BJ (cell line): ENCODE measurements at regions not wholly inside any gene's neighbourhood (a gene's known extent, or its start where the extent isn't known, plus 50 kb on each side); places are given as distances from the start of the nearest gene placed in this dataset.

ENCODE experiments used
- CTCF ChIA-PET: fragments of 350-600 bp; formaldehyde crosslinking; extraction: SDS; loops from one replicate; lab custom pipeline; 2021; ENCODE audit warnings: antibody characterized with exemption, inconsistent platforms; lab: Yijun Ruan, JAX
- POLR2A ChIA-PET: fragments of 300-600 bp; sonication (Branson Sonifier 250); formaldehyde crosslinking; extraction: SDS; loops from one replicate; lab custom pipeline; 2021; ENCODE audit warnings: antibody characterized with exemption; lab: Charles Lee
- DNase-seq: peaks from one replicate; pipeline ENCODE4 v3.0.0-alpha.2; 2011; ENCODE audit warnings: low read depth
- H3K27me3 ChIP-seq: 2 replicates; pipeline ENCODE4 v1.6.0; 2011; ENCODE audit warnings: low read length; ENCODE audit not compliant: control insufficient read depth, insufficient read depth
- H3K36me3 ChIP-seq: 2 replicates; pipeline ENCODE4 v1.5.1; 2011; ENCODE audit warnings: low read length; ENCODE audit not compliant: control insufficient read depth, insufficient read depth
- H3K4me3 ChIP-seq: 2 replicates; pipeline ENCODE4 v1.5.1; 2011; ENCODE audit warnings: low read depth, mild to moderate bottlenecking, control low read depth, low read length
- TF ChIP-seq, protein P1 (sequence below): IDR thresholded peaks from 2 replicates; pipeline ENCODE4 v1.5.1; 2011; ENCODE audit warnings: low read depth, mild to moderate bottlenecking, control low read depth, inconsistent platforms, low read length, moderate library complexity; ENCODE audit not compliant: insufficient read depth

DNA sequence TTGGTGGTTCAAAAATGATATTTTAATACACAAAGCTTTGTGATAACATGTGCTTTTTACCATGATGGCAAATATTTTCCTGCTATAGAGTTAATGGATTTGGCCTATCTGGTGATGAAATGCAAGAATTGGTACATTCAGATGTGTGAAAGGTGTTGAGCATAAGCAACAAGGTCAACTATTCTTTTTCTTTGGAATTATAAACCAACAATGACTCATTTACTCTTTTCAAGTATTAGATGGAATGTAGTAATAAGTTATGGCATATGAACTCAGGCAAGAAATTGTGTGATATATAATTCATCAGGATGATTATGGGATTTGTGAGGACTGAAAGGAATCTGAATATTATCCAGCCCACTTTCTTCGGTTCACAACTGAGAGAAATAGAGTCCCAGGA lies 471.4 kb downstream of the ETNK1 start:
- DNase-seq: no peak
- Histone ChIP-seq H3K36me3 (no peaks in the 10 kb centered on the region), H3K27me3 (no peaks in the 10 kb centered on the region), H3K4me3 (no peak overlapping the region)
- CTCF ChIA-PET: no interaction called here
- POLR2A ChIA-PET: no interaction called here
- TF ChIP-seq, protein P1, sequence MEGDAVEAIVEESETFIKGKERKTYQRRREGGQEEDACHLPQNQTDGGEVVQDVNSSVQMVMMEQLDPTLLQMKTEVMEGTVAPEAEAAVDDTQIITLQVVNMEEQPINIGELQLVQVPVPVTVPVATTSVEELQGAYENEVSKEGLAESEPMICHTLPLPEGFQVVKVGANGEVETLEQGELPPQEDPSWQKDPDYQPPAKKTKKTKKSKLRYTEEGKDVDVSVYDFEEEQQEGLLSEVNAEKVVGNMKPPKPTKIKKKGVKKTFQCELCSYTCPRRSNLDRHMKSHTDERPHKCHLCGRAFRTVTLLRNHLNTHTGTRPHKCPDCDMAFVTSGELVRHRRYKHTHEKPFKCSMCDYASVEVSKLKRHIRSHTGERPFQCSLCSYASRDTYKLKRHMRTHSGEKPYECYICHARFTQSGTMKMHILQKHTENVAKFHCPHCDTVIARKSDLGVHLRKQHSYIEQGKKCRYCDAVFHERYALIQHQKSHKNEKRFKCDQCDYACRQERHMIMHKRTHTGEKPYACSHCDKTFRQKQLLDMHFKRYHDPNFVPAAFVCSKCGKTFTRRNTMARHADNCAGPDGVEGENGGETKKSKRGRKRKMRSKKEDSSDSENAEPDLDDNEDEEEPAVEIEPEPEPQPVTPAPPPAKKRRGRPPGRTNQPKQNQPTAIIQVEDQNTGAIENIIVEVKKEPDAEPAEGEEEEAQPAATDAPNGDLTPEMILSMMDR: no peak

DNA sequence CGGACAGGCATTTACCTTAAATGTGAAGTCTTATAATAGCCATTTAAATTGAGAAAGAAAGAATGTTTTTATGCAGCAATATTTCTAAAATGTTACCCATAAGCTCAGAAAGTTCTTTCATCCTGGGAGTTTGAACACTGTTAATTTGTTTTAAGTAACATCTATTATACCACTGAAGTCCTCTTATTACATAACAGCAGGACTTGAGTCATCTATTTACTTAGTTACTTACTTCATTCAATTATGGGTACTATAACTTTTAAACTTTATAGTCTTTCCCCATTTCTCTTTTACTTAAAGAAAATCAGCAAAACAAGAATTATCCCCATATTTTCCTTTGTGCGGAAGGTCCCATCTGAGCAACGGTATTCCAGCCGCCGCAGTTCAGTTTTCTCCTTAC lies 473.1 kb downstream of the ETNK1 start:
- ChIA-PET CTCF (no interaction called here), POLR2A (no interaction called here)
- Histone ChIP-seq H3K36me3 (no peaks in the 10 kb centered on the region), H3K4me3 (no peak overlapping the region), H3K27me3 (no peaks in the 10 kb centered on the region)
- DNase-seq: no peak
- TF ChIP-seq, protein P1: no peak

DNA sequence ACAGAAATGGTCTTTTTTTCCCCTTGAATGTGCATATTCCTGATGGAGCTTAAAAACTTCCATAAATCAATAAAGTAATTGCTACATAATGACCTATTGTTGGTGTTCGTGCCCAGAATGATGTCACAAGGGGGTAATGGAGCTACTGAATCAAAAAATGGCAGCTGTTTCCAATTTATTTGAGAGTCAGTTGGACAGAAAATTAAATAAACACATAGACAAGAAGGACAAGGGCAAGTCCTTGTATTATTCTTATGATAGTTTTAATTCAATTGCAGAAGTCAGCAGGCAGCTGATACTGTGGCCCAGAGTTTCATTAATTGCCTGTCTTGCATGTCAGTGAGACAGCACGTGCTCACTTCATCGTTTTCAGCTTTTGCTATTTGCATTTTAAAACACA lies 473.5 kb downstream of the ETNK1 start:
- Histone ChIP-seq H3K4me3 (no peak overlapping the region), H3K27me3 (no peaks in the 10 kb centered on the region), H3K36me3 (no peaks in the 10 kb centered on the region)
- POLR2A ChIA-PET: no interaction called here
- TF ChIP-seq, protein P1: no peak
- CTCF ChIA-PET: no interaction called here
- DNase-seq: no peak

DNA sequence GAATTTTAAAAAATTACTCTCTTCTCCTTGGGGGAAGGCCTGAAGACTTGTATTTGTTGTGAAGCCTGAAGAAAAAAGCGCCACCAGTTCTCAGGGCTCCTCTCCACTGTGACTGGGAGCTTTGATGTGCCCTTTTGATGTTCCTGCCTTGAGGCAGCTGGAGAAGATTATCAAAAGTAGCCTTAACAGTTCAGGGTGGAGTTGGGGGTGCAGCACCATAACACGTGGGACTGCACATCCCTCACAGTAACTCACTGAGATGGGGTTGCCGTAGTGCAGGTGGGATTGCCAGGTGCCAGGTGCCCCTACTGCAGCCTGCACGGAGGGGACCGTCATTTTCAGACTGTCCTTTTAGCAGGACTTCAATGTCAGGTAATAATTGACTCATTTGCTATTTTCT lies 474.1 kb downstream of the ETNK1 start:
- Histone ChIP-seq H3K36me3 (no peaks in the 10 kb centered on the region), H3K4me3 (no peak overlapping the region), H3K27me3 (no peaks in the 10 kb centered on the region)
- TF ChIP-seq, protein P1: no peak
- DNase-seq: no peak
- POLR2A ChIA-PET: no interaction called here
- CTCF ChIA-PET: no interaction called here

DNA sequence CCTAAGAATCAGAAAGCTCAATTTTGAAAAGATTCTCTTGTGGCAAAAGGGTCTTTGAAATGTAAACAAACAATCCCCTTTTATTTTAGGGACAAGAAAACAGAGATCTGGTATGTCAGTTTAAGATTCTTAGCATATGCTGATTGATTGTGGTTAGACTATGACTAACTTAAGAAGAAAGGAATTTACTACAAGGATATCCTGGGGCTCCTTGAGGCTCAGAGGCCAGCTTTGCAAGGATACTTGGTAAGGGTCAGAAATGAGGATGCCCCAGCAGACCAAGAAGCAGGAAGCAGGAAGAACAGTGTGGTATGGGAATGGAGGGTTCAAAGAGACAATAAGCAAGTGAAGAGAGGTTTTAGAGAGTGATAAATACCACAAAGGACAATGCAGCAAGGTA lies 474.6 kb downstream of the ETNK1 start:
- POLR2A ChIA-PET: no interaction called here
- Histone ChIP-seq H3K4me3 (no peak overlapping the region), H3K36me3 (no peaks in the 10 kb centered on the region), H3K27me3 (no peaks in the 10 kb centered on the region)
- CTCF ChIA-PET: no interaction called here
- no peak for DNase-seq
- TF ChIP-seq, protein P1: no peak
